NCI-H446 (cell line): ENCODE measurements at regions not wholly inside any gene's neighbourhood (a gene's known extent, or its start where the extent isn't known, plus 50 kb on each side); places are given as distances from the start of the nearest gene placed in this dataset.

Experiments
- DNase-seq, 2 experiments: peaks; one replicate each; lab custom pipeline; 2025; lab: John Stamatoyannopoulos, UW

DNA sequence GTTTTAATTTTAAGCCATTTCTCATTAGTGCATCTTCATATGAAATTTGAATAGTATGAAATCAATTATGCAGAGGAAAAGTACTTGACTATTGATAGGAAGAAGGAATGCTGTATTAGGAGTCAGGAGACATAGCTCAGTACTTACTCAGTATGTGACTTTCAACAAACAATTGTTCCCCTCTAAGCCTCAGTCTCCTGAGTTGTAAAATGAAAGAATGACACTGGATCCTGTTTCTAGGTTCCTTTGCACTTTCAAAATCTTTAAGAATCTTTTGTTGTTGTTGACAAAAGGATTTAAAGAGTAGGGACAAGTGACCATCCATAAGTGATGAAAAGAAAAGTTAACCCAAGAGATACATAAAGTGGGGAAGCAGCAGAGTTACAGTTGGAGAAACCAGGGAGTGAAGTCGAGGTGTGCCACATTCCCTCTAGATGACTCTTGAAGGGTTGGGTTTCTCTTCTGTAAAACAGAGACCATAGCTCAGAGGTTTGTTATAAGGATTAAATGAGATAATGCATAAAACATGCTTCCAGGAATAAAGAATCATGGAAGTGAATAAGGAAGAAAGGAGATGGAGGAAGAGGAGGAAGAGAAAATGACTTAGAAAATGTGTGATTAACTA lies 105.7 kb upstream of the KCNJ15 start:
- no peak for DNase-seq

DNA sequence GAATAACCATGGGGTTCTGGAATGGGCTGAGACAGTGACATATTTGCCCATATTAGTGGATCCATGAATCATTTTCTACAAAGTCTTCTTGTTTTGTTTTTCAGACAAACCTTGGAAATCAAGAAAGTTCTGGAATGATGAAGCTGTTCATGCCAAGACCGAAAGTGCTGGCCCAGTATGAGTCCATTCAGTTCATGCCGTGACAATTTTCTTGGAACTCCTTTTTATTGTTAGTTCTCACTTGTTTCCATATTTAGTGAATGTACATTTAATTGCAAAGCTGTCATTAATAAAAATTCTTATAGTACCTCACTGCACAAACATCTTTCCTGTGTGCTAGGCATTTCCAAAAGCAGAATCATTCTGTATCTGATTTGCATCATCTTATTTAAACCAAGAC lies 100.6 kb upstream of the KCNJ15 start:
- DNase-seq, result no peak

DNA sequence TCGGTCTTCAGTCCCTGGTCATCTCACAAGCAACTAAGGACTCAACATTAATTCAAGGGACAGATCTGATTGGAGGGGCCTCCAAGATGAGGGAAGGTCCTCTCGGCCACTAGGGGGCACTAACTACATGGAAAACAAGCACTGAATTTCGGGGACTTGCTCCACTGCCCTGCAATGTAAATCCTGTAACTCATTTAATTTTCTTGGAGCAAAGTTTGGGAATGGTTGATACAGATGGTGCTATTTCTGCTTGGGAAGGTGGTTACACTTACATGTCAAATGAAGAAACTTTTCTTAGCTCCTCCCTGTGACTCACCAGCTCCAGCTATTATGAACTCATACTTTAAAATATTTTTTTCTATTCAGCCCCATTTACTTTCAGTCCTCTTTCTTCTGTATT lies 97.4 kb upstream of the KCNJ15 start:
- DNase-seq, result peak in 1 of 2 experiments; percentile 73

DNA sequence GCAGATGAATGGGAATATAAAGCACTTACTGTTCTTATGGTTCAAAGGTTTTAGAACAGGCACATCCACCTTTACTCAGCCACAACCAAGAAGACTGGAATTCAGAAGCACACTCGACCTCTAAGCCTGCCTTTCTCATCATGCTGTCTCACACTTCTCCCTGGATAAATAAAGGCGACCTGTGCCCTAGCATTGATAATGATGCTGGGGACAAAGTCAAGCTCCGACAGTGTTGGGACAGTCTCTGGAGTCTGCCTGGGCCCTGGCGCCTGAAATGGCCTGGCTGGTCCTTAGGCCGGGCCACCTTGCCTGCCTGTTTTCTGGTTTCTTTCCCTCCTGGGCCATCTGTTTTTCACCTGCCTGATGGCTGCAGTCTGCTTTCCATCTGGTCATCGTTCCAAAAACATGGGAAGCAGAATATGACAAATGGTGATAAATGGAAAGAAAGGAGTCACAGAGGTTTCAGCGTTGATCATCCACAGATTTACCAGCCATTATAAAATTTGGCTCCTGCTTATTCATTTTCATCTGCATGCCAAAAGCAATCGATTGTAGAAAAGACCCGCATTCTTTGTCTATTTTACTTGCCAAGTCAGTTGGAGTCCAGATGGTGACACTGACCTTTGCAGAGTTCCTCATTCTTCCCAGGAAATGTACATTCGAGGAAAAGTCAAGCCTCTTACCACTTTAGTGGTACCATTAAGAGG lies 91.2 kb upstream of the KCNJ15 start:
- peak; percentile 60 to 92 for DNase-seq

DNA sequence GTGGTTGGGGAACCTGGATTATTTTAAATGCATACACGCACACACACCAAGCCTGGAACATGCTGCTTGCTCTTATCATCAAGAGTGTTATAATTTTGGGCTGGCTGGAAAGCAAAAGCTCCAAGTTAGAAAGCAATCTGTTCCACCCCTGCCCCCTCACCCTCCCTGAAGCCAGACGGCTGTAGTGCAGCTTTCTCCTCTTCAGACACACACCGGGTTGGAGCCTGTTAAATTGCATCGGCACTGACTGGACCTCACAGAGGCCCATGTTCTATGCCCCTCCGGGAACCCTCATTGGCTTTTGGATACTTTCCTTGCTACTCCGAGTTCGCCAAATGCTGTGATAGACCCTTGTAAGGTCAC lies 90.6 kb upstream of the KCNJ15 start:
- no peak for DNase-seq

DNA sequence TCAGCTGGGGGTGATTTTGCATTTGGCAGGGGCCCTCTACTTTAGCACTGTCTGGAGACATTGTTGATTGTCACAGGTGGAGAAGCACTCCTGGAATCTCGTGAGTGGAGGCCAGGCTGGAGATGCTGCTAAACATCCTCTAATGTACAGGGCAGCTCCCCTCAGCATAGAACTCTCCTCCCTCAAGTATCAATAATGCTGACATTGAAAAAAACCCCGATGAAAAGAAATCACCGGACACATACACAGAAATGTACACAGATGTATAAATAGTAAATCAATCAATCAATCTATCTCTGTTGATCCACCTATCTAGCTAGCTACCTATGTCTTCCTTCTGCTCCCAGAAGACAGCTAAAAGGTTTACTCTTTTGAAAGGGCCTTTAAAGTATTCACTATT lies 89.4 kb upstream of the KCNJ15 start:
- DNase-seq, result no peak

DNA sequence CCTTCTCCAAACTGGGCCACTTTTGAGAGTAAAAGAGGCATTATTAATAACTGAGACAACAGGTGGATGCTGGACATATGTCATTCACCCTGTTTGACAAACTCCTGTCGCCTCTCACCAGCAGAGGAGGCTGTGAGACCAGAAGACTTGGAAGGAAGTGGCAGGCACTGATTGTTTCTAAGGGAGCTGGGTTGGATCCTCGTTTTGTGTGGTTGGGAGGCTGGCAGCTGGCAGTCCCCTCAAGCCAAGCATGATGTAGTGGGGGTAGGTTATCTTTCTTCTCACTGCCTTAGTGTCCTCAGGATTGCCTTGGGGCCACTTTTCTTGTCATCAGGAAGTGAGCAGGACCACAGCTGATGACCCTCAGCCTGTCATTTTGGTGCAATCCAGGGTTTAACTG lies 86.5 kb upstream of the KCNJ15 start:
- peak in 1 of 2 experiments; percentile 61 for DNase-seq

DNA sequence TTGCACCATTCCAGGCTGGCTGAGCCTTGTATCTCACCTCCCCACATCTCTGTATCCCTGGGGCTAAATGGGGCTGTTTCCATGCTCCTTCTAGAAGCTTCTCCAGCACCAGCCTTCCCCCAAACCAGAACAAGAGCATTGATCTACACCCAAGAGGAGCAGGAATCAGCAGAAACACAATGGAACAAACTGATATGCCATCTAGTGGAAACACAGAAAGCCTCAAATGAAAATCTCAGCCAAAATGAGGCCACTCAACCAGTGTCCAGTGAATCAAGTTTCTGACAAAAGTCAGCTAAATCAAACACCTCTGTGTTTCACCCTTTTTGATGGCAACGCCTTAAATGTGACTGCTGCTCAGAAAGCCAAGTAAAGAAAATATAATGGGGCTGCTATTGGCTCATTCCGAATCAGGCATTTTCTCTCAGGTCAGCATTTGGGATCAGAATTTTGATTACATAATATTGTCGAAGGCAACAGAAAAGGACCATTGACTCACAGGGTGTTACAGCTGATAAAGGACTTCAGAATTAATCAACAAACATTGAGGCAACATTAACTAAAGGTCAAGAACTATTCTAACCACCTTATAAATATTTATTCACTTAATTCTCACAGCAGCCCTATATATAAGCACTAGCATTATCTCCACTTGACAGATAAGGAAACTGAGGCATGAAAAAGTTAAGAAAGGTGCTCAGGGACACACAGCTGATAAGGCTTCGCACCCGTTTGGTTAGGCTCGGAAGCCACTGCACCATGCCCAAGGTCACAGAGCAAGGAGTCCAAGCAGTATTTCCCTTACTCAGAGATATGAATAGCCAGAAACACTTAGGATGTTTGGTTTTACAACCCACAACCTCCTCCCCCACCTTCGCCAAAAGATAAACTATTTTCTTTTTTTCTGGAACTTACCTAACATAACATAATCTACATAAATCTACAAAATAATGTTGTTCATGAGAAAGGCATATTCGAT lies 85.8 kb upstream of the KCNJ15 start:
- DNase-seq, result peak in 1 of 2 experiments; percentile 36

DNA sequence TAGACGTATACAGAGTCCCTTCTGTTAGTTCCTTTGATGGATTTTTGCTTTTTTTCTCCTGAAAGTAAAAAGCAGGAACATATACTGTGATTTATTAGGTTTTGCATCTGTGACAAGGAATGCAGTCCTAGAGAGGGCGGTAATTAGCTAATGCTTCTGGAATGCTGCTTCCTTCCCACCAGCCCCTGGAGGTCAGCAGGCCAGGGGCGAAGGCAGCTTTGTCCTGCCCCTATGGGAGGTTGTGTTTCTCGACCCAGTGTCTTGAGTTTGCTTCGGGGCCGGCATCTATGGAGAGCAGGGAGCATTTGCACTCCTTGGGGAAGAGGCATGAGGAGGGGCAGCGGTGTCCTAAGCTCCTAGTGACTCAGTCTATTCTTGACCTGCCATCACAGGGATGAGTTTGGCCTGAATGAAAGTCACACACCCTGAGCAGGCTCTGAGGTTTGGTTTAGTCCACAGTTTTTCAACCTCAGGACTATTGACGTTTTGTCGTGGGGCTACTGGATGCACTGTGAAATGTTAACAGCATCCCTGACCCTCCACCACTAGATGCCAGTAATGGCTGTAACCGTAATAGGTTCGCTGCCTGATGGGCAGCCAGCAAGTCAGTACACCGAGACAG lies 85.0 kb upstream of the KCNJ15 start:
- no peak for DNase-seq

DNA sequence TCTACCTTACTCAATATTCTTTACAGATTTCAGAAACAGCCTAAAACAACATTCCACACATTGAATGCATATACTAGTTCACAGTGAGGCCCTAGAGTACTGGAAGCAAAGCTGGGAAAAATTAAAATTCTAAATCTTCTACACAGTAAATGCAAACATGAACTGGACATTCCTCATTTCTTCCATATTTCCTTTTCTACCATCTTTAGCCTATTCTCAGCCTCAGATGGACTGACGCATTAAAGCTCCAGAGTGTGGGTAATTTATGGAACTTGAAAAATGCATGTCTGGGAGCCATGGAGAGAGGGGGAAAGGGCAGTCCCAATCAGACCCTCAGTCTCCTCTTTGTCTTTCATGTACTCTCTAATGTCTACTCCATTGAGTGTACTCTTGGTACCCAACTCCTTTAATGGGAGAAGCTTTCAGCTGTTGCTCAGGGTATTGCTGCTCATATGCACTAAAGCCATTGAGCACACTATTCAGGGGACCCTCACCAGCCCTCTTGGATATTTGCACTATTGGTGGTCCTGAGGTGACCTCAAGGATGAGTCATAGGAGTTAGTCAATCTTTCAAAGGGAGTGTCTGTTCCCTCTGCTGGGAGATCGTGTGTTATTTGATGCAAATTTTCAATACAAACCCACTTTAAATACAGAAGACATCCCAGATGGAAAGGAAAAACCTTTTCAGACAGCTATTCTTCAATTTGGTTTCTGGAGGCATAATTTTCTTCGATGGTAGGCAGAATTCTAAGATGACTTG lies 83.3 kb upstream of the KCNJ15 start:
- no peak for DNase-seq

DNA sequence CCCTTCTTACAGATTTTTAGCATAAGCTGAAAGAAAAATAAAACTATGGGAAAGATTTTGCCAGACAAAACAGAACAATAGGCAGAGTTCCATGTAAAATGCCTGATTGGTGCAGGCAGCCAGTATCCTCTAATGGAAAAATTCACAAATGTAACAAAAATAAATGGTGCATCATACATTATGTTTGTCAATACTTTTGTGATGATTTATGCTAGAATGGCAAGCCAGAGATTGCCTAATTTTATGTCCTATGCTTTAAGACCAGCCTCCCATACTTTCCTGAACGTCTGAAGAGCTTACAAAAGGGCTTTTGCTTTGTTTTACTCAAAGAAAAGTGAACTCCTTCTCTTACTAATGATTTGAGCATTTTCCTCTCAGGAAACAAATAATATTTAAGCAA lies 81.5 kb upstream of the KCNJ15 start:
- no peak for DNase-seq

DNA sequence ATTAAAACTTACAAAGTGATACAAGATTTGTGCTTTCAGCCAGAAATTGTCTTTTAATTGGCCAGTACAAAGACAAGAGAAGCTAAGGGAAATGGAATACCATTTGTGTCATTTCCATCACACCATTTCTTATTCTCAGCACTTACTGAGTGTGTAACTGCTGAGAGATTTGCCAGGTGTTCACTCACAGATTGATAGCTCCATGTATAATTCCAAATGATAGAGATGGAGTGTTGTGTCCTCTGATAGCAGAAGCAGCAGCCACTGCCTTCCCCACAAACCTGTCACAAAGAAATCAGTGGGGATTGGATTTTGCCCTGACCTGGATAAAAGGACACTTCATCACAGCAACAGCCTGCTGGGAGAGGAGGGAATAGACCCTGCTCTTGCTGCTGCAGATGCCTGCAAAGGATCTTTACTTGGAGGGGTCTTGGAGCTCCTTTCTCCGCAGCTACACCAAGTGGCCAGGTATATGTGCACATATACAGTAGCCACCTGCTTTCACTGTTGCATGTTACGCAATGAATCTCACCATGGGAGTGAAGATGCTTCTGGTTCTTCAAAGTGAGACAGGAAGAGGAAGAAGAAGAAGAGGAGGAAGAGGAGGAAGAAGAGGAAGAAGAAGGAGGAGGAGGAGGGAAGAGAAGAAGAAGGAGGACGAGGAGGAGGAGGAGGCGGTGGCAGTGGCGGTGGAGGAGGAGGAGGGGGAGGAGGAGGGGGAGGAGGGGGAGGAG lies 78.7 kb upstream of the KCNJ15 start:
- no peak for DNase-seq

DNA sequence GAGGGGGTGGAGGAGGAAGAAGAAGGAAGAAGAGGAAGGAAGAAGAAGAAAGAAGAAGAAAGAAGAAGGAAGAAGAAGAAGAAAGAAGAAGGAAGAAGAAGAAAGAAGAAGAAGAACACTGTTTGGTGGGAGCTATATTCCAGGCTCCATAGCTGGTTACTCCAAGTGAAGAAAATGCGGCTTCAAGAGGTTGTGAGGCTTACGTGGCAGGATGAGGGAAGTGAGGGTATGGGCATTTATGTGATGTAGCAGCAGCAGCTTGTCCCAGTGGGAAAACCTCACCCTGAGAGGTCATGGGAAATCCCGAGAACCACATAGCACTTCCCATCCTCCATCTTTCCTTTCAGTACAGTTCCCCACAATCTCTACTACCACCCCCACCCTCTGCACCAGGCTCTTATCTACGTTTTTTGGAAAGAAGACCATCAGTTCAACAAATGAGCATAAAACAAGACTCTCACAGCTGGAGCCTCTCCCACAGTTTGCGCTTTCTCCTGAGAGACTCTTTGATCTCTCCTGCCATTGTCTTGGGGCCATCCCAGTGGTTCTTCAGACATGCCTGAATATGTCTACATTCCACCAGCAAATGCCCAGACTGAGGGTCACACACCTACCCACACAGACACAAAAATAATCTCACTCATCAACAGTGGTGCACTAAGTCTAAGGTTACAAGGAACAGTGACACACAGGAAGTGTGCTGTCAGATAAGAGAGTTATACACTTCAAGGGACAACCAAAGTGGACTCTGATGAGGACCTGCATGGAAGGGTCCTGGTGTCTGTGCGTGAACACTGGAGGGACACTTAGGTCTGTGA lies 77.9 kb upstream of the KCNJ15 start:
- DNase-seq, result no peak

DNA sequence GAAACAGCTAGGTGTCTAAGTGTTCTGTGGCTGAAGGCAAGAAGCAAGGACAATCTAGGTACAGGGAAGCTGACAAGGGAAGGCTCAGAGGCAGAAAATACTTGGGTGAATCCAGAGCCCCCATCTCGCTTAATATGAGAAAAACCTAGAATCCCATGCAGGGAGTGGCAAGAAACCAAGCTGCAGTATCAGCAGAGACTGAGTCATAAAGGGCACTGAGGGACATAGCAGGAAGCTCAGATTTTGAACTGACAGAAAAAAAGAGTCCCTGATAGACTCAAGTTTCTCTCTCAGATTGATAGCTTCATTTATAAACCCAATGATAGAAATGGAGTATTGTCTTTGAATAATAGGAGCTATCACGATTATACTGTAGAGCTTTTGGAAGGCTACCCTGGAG lies 77.3 kb upstream of the KCNJ15 start:
- DNase-seq, result no peak

DNA sequence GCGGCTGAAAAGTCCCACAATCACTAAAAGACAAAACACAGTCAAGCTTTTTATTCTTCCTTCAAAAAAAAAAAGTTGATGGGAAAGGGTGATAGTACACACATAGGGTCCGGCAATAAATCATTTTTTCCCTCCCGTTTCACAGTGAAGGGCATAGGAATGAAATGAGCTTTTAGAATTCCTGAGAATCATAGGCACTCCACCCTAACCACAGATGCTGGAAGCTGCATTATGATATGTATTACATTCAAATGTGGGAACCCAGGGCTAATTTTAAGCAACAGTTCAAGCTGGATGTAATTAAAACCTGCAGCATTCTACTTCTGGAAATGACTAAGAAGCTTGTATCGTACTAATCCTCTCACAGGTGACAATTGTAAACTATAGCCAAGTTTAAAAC lies 75.7 kb upstream of the KCNJ15 start:
- no peak for DNase-seq

DNA sequence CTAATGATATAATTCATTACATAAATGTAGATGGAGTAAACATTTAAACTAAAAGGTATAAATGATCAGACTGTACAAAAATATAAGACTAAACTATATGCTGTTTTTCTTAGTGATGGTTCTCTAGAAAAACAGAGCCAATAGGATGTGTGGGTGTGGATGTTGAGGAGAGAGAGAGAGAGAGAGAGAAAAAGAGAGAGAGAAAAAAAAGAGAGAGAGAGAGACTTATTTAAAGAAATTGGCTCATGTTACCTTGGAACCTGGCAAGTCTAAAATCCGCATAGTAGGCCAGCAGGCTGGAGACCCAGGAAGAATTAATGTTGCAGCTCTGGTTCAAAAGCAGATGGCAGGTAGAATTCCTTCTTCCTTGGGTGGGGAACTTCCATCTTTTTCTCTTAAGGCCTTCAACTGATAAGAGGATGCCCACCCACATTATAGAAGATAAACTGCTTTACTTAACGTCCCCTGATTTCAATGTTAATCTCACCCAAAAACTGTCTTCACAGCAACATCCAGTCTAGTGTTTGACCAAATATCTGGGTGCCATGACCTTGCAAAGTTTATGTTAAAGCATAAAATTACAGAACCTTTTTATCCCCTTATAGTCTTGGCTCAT lies 74.3 kb upstream of the KCNJ15 start:
- DNase-seq, result no peak

DNA sequence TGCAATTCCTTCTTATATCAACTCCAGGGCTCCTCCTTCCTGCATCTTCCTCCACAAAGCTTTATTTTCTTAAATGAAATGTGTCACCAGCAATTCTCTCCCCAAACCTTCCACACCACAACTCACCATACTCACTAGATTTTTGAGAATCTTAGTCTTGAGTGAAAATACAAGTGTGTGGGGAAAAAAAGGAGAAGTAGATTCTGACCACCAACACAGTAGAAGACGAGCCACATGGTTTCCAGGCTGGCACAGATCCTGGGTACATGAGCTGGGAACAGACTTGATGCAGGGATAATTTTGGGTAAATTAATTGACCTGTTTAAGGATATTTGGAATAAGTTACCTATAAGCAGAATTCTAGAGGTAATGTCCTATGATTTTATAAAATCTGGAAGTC lies 72.8 kb upstream of the KCNJ15 start:
- DNase-seq, result no peak

DNA sequence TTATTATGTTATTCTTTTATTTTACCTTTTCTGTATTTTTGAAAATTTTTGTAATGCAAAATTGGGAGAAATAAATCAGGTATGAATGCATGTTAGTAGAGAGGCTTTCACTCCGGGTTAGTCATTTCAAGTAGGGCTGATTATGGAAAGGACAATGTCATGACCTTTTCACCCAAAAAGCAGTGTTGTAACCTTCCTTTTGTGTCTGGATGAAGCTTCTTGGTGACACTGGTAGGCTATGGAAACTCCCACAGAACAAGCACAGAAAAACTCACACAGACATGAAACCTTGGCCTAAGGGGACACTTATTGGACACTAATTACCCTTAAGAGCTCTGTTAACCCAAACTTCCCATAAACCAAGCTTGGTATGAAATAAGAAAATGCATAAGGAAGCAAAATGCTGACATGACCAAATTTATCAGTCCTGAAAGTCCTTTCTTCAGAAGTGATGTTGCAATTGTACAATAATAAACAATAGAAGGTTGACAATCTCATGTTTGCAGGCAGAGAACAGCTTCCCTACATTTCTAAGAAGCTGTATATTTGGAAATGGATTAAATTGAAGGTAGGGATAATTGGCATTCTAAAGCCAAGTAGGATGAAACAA lies 70.0 kb upstream of the KCNJ15 start:
- DNase-seq, result no peak

DNA sequence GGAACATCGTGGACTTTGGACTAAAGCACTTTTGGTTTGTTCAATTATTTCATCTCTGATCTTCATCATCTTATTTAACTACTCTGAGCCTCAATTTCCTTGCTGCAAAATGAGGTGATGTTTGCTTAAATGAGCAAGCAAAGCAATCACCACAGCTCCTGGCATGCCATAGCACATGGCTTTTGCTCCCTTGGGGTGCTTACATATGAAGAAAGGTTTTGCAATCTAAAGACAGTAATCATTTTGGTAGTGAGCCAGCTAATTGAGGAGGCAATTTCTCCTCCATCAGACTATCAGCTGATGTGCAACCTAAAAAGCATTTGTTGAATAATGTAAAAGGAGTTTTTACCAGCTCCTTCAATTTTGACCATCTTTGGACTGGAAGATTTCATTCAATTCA lies 68.8 kb upstream of the KCNJ15 start:
- no peak for DNase-seq
